Adrenal gland (tissue), 5 donors: ENCODE measurements at regions not wholly inside any gene's neighbourhood (a gene's known extent, or its start where the extent isn't known, plus 50 kb on each side); places are given as distances from the start of the nearest gene placed in this dataset.

Experiments used
- CTCF ChIP-seq, 6 experiments: fragments of 450-650 bp in 4 of 6; fragments of 200-600 bp in 2 of 6; sonication (generic) in 1 of 6; IDR thresholded peaks; 1 replicate in 5 of 6; 2 replicates in 1 of 6; pipeline versions ENCODE4 v1.5.1 to v1.8.0; 2016 to 2021; ENCODE audit warnings: antibody characterized with exemption in 6 of 6, mild to moderate bottlenecking in 2 of 6, moderate library complexity in 1 of 6
- POLR2A ChIP-seq, 2 donors: fragments of 450-650 bp; IDR thresholded peaks; one replicate each; pipeline ENCODE4 v1.6.1; 2017; ENCODE audit warnings: antibody characterized with exemption in 2 of 2, mild to moderate bottlenecking in 2 of 2, moderate library complexity in 1 of 2
- donor health status: DM: no; HTN: no; CAD: no.

- TF ChIP-seq CTCF (IDR thresholded peaks at IDR 0.05) = no peak
- TF ChIP-seq POLR2A (IDR thresholded peaks at IDR 0.05) = no peak
These were observed 1070.5 kb downstream of the TDRD15 start for GRCh38 chr2:22194218-22194617.
